ENCODE measurements at regions not wholly inside any gene's neighbourhood (a gene's known extent, or its start where the extent isn't known, plus 50 kb on each side); places are given as distances from the start of the nearest gene placed in this dataset.

DNA sequence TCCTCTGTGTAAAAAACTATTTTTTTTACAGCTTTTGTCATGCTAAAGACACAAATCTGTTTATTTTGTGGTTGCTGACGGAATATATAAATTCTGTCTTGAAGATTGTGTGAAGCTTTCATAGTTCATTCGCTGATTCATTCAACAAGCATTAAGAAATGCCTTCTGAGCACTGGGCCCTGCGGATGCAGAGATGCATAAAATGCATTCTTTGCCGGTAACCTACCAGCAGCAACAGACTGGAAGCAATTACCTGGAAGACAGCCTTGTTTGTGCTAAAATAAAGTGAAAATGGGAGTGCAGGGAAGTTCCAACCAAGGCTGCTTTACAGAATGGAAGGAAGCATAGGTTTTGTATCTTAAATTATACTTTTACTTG lies 119.7 kb downstream of the PMAIP1 start:
- TF ChIP-seq, protein P1, sequence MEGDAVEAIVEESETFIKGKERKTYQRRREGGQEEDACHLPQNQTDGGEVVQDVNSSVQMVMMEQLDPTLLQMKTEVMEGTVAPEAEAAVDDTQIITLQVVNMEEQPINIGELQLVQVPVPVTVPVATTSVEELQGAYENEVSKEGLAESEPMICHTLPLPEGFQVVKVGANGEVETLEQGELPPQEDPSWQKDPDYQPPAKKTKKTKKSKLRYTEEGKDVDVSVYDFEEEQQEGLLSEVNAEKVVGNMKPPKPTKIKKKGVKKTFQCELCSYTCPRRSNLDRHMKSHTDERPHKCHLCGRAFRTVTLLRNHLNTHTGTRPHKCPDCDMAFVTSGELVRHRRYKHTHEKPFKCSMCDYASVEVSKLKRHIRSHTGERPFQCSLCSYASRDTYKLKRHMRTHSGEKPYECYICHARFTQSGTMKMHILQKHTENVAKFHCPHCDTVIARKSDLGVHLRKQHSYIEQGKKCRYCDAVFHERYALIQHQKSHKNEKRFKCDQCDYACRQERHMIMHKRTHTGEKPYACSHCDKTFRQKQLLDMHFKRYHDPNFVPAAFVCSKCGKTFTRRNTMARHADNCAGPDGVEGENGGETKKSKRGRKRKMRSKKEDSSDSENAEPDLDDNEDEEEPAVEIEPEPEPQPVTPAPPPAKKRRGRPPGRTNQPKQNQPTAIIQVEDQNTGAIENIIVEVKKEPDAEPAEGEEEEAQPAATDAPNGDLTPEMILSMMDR (IDR thresholded peaks at IDR 0.05) = no peak
- no peak for TF ChIP-seq POLR2A (IDR thresholded peaks at IDR 0.05)

All from testis (tissue), 2 donors.